HG02588 (cell line): ENCODE measurements at regions not wholly inside any gene's neighbourhood (a gene's known extent, or its start where the extent isn't known, plus 50 kb on each side); places are given as distances from the start of the nearest gene placed in this dataset.
A peak's percentile ranks its signal among the peaks of the same experiment; 100 is the strongest.
"Not testable (repeated sequence)": the region's sequence is repeated elsewhere in the genome, so short reads cannot be mapped to it uniquely, and the experiment has no call there.

Experiments
- ATAC-seq: cut with Tn5 transposase; IDR thresholded peaks from one replicate; pipeline ENCODE4 v1.9.1; 2021; ENCODE audit warnings: mild to moderate bottlenecking, moderate library complexity; ENCODE audit not compliant: unreplicated experiment

DNA sequence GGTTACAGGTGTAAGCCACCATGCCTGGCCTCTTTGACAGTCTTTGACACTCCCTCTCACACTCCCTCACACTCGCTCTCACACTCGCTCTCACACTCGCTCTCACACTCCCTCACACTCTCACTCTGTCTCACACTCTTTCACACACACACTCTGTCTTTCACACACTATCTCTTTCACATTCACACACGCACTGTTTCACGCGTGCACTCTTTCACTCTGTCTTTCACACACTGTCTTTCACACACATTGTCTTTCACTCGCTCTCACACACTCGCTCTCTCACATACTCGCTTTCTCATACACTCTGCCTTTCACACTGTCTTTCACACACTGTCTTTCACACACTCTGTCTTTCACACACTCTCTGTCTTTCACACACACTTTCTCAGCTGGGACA lies 167.1 kb upstream of the CXCL13 start:
- no peak for ATAC-seq

DNA sequence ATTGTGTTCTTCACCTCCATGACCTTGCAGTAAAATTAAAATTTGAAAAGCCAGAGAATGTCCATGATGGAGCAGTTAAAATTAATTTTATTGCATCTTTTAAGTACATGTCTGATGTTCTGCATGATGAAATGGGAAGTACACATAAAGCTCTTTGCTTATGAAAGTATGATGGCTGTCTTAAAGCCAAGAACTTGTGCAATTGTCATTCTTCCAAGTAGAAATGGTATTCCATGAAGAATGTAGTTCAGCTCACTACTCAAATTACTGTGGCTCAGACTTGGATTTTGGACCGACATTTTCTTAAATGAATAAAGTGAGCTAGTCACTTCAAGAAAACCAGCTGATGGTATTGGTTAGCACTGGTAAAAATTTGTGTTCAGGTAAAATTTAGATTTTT lies 161.7 kb upstream of the CXCL13 start:
- no peak for ATAC-seq

DNA sequence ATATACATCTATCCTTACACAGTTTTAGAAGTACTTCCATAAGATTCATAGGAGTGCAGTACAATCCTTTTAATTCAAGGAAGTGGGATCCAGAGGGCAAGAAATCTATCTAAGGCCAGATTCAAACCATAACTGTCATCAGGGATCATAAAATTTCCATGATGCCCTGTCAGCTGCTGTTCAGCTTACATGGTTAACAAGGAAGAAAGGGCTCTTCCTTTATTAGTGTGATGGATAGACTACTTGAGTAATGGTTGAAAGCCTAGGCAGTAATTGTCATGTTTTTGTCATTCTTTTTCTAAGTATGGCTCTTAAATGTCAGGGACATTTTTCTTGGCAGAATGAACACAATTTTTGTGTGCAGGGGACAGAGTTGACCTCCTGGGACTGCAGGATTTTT lies 159.8 kb upstream of the CXCL13 start:
- ATAC-seq: no peak

DNA sequence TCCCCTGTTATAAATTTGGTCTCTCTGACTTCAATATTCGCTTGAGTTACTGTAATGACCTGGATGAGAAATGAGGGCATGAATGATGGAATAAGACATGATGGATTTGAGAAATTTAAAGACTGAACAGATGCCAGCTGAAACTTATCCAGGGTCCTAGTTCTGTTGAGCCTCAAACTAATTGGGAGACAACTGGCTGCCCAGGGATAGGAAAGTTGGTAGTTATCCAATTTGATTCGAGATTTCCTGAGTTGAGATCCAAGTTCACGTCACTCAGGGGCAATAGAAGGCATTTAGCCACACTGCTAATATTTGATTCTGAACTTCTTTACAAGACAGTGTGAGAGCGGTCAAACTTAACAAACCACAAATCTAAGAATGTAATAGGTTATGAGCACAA lies 159.0 kb upstream of the CXCL13 start:
- ATAC-seq: no peak

DNA sequence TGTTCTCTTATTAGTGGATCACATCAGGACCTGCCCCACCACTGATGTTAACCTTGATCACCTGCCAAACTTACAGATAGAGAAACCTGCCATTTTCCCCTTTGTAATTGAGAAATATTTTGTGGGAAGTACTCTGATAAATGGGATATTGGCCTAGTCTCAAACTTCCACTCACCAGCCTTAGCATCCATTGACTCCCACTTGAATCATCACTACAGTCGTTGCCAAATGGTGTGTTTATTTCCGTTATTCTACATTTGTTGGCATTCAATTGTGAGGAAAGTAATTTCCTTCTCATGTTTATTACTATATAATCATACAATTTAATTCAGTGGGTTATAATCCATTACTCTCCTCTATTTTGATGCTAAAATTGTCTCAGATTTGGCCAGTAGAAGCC lies 156.4 kb upstream of the CXCL13 start:
- no peak for ATAC-seq

DNA sequence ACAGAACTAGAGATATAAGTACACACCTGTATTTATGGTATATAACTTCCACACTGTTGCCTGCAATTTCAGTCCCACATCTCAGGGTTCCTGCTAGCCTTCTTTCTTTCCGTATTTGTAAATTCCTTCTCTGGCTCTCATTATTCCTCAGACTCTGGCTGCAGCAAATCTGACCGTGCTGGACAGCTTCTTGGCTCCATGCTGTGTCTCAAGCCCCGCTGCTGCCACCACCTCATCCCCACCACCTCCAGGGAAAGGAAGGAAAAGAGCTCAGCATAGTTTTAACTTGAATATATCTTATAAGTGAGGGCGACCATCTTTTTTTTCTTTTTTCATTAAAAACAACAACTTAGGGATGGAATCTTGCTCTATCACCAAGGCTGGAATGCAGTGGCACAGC lies 155.6 kb upstream of the CXCL13 start:
- ATAC-seq: no peak

DNA sequence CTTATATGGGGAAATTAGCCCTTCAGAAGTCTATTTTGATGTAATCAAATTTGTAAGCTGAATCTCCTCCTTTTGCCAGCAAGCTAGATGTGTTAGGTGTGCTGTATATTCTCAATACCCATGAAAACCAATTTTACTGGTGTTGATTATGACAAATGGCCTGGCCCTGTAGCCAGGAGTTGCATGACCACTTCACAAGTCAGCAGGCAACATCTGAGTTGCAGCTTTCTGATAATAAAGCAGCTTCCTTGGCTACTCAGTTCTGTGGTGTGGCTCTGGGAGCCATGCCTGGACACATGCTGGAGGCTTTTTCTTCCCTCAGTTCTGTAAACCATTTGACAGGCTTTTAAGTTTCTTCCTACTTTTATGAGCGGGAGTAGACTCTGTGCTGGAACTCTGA lies 154.1 kb upstream of the CXCL13 start:
- no peak for ATAC-seq

DNA sequence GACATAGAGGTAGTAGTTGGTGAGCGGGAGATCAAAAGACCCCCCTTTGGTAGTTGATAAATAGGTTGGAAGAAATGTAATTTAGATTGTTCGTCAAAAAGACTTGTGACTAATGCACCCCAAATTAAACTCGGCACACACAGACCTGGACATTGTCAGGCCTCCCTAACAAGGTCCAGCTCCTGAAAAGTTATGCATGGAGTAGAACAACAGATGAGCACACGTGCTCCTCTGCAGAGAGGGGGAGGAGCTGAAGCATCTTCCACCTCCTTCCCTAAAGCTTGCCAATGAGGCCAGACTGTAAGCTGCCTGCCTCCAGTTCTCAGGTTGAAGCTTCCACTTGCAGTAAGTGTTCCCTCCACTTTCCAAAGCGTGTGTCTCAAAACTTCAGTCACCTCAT lies 153.5 kb upstream of the CXCL13 start:
- not testable (repeated sequence) for ATAC-seq

DNA sequence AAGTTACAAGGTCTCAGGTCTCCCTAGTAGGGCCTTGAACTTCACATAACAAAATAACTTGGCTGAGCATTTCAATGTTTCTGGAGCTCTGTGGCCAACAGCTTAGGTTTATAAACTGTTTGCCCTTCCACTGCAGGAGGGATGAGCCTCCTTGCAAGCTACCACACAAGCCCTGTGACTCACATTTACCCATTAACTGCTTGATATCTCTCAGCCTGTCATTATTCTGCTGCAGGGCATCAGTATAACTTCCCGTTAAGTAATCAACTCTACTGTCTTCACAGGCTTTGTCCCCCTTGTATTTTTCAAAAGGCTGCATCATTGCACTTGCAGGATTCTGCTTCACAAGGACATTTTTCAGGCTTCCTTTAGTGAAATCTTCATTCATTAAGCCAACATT lies 151.7 kb upstream of the CXCL13 start:
- ATAC-seq: no peak

DNA sequence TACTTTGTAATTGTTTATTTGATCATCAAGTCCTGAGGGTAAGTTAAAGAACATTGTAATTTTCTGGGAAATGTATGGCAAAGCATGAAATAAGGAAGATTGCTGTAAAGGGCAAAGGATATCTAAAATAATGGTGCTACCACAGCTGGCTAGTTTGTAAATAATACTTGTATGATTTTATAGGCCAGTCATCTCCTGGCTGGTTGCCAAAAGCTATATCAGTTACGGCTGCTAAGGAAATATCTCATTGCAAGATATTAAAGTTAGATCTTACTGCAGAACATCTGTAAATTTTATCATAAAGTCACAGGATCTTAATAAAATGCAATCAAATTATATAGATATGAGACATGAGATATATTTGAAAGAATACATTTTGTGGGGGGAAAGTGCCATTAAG lies 150.8 kb upstream of the CXCL13 start:
- no peak for ATAC-seq

DNA sequence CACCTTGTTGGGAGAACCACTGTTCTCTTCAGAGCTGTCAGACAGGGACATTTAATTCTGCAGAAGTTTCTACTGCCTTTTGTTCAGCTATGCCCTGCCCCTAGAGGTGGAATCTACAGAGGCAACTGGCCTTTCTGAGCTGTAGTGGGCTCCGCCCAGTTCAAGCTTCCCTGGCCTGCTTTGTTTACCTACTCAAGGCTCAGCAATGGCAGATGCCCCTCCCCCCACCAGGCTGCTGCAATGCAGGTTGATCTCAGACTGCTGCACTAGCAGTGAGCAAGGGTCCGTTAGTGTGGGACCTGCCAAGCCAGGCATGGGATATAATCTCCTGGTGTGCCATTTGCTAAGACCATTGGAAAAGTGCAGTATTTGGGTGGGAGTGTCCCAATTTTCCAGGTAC lies 141.5 kb upstream of the CXCL13 start:
- ATAC-seq: not testable (repeated sequence)

DNA sequence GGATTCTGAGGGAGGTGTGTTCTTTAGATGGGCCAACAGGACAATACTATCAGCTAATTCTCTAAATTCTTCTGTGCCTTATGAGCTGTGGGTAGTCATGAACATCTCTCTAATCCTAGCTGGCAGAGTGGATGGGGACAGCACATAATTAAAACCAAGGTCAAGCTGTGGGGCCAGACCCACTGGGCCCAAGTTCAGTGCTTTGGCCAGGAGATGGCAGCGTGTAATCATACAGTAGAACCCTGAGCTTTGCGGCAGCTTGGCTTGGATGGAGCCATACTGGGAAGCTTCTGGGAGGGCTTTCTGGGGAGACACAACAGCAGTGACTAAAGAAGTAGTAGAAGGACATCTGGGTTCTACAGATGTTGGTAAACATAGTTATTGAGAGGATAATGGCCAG lies 140.3 kb upstream of the CXCL13 start:
- no peak for ATAC-seq

DNA sequence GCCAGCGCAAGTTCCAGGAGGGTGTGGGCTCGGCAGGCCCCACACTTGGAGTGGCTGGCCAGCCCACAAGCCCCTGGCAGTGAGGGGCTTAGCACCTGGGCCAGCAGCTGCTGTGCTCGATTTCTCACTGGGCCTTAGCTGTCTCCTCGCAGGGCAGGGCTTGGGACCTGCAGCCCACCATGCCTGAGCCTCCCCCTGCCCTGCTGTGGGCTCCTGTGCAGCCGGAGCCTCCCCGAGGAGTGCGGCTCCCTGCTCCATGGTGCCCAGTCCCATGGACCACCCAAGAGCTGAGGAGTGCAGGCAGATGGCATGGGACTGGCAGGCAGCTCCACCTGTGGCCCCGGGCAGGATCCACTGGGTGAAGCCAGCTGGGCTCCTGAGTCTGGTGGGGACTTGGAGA lies 139.2 kb upstream of the CXCL13 start:
- ATAC-seq: no peak

DNA sequence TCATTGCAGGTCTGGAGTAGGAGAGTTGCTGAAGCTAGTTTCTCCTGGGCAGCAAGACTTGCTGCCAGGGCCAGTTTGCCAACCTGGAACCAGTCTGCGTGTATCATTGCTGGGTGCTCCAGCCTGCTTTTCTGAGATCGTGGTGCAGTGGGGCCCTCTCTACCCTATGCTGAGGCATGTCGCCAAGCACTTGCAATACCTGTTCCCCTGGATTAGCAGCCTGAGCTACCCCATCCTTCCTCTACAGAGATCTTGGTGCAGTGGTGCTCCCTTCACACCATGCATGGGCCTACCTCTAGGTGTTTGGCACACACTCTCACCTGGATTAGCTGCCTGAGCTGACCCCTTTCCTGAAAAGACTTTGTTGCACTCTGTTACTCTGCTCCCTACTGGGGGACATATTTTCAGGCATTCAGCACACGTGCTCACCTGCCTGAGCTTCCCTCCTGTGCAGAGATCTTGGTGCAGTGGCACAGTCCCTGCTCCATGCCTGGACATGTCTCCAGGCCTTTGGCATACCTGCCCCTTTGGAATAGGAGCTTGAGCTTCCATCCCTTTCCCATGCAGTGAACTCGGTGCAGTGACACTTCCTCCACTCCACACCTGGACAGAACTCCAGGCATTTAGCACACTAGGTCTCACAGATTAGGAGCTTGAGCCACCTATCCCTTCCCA lies 133.7 kb upstream of the CXCL13 start:
- no peak for ATAC-seq

DNA sequence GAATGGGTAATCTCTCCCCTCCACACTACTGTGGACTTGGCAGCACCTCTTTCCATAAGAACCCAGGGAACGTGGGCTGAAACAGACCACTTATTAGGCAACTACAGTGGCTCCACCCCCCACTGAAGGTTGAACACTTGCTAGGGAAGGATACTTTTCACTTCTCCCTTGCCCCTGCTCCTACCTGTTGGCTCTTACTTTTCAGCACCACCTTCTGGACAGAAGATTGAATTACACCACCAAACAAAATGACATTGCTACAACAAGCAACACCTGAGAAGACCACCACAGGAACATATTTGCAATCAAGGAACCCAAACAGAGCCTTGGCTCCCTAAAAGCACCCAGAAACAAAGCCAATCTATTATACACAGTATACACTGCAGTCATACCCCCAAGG lies 132.1 kb upstream of the CXCL13 start:
- ATAC-seq: no peak

DNA sequence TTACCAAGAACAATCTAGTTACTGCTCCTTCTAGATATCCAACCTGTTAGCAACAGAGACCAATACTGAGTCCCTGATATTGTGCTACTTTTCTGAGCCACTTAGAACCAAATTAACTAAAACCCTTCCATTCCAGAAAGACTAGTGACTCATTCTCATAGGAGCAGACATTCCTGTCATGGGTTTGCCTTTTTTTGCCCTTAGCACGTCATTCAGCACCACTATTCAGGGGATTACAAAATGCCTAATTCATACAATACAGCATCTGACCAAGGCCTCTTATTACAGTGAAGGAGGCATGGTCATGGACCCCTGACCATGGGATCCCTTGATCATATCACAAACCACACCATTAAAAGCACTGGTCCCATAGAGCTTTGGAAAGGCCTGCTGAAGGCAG lies 123.8 kb upstream of the CXCL13 start:
- ATAC-seq: no peak

DNA sequence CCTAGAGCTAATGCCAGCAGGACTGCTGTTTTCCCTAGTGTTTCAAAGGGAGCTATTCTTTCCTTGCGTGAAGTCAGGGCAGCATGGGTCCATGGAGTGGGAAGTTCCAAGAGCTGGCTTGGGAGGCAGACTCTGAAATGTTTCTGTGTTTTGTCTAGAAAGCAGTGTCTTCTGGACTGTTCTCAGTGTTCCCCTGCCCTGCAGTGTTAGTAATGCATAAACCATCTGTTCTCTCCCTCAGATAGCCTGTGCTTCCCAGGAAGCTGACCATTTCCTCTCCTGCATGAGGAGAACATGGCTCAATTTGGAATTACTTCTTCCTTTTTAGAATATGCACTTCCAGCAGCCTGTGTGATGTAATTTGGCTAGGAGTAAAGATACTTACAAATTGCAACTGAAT lies 116.7 kb upstream of the CXCL13 start:
- ATAC-seq: no peak

DNA sequence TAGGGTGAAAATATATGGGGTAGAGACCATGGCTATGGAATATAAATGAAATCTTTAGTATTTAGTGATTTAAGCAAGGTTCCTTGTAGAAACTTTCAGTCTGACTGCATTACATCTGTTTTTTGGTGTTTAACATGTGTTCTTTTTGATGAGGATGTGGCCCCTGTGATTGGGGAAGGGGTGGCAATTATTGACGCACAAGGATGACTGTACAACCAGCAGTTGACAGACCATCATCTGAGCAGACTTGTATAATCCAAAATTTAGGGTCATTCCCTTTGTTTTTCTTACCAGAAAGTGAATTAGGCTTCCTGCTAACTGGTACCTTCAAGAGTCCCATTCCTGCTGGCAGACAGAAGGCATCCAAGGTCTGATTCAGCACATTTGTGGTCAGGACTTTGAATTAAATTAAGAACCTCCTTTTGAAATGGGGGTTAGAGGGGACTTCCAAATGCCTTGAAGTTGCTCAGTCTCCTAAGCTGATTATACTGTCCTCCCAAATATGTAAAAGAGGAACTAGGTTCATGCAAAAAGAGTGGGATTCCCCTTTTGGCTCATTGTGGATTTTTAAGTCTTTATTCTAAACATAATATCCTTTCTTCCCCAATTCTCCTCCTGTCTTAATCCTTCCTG lies 112.4 kb upstream of the CXCL13 start:
- peak; percentile 59 for ATAC-seq

DNA sequence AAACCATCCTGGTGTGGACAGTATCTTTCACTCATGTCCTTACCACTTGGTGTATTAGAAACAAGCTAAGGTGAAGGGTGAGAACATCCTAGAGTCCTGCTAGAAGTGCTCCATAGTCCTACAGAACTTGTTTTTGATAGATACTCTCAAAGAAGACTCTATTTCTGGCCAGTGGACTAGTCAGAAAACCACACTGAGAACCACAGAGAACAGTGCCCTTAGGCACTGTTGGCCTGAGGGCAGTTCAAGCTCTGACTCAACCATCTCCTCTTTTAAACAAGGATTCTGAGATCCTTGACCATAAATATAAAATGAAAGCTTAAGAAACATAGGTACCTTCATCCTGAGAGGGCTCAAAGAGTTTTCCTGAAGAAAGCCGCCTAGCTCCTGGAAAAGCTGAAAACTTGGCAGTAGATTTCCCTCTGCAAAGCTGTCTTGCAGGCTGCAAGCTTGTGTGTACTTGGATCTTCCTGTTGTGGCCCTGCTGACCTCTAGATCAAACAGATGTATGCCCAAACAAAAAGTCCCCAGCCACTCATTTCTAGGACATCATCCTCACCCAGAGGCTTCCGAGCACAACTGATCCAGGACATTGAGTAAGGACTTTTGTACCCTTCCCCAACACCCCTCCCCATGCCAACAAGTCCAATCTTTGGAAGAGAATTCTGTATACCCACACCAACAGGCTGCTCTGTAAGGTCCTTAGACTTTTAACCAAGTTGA lies 111.6 kb upstream of the CXCL13 start:
- peak; percentile 73 for ATAC-seq

DNA sequence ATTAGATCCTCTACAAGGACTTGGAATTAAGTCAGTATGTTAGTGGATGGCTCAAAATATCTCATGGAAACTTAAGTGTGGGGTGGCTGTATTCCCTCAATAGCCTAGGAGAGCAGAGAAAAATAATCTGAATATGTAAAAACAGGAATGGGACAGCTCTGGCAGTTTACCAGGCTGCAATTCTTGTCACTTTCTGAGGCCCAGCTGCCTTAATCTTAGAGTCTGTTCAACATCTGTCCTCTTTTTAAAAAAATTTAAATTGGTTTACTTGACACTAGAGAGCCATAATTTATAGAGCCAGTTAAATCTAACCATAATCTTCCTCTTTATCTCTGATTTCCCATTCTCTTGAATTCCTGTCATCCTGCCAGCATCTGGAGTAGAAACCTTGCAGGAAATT lies 109.2 kb upstream of the CXCL13 start:
- no peak for ATAC-seq

DNA sequence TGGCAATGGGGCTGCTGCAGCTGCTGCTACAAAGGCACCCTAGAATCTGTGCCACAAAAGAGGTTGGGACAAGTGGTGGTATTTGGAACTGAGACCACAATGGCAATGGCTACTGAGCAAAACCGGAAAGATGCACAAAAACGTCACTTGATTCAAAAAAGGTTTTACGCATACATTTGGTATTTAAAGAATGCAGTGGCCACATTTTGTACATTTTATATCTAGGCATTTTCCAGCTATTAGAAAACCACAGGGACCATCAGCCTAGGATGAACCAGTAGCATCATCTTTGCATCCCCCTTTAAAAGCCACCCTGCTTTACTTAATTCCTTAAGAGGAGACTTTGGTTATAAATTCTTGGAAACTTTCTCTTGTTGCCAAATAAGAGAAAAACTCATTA lies 104.8 kb upstream of the CXCL13 start:
- no peak for ATAC-seq

DNA sequence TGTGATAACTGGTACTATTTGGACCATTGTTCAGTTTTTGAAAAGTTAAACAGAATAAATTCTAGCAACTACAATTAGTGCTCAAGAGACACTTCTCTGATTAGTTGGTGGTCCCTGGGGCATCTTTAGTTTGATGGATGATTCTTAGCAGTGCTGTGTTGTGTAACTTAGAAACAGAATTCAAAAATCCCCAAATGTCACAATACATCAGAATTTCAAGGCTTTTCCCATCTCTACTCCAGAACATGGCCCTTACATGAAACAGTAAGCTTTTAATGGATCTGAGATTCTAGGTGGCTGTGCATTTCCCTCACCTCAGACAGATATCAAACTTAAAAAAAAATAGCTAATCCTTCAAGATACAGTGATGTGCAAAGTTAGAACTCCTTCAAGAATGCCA lies 104.4 kb upstream of the CXCL13 start:
- ATAC-seq: no peak
